Chondrocyte (in vitro differentiated cells): ENCODE measurements at regions not wholly inside any gene's neighbourhood (a gene's known extent, or its start where the extent isn't known, plus 50 kb on each side); places are given as distances from the start of the nearest gene placed in this dataset.

Experiments
- DNase-seq: peaks from one replicate; pipeline ENCODE4 v3.0.0; 2021; ENCODE audit warnings: mixed read lengths, low spot score
- H3K27ac Mint-ChIP-seq: one replicate; pipeline ENCODE4 v1.8.0; 2021; ENCODE audit warnings: mild to moderate bottlenecking, moderate library complexity, mixed read lengths; ENCODE audit not compliant: unreplicated experiment
- H3K27me3 Mint-ChIP-seq: 2 replicates; pipeline ENCODE4 v1.8.0; 2021; ENCODE audit warnings: low read depth, mixed read lengths
- H3K36me3 Mint-ChIP-seq: 2 replicates; pipeline ENCODE4 v1.8.0; 2021; ENCODE audit warnings: low read depth, mixed read lengths
- H3K4me1 Mint-ChIP-seq: 2 replicates; pipeline ENCODE4 v1.8.0; 2021; ENCODE audit warnings: low read depth, mild to moderate bottlenecking, mixed read lengths
- H3K4me3 Mint-ChIP-seq: one replicate; pipeline ENCODE4 v1.8.0; 2021; ENCODE audit warnings: mild to moderate bottlenecking, moderate library complexity, mixed read lengths; ENCODE audit not compliant: unreplicated experiment
- H3K9me3 Mint-ChIP-seq: 2 replicates; pipeline ENCODE4 v1.8.0; 2021; ENCODE audit warnings: low read depth, mixed read lengths
- CTCF ChIP-seq: fragments of 200-600 bp; sonication (generic); IDR thresholded peaks from 2 replicates; pipeline ENCODE4 v1.5.0; 2021; ENCODE audit warnings: antibody characterized with exemption, mild to moderate bottlenecking, moderate library complexity

GRCh38 chr4:100588076-100588475 lies 70.3 kb upstream of the EMCN start:
- H3K27ac Mint-ChIP-seq, result no peak overlapping the region
- H3K9me3 Mint-ChIP-seq, result no peaks in the 10 kb centered on the region
- no peak for TF ChIP-seq CTCF
- no peak for DNase-seq
- H3K4me1 Mint-ChIP-seq, result no peaks in the 10 kb centered on the region
- H3K4me3 Mint-ChIP-seq, result no peak overlapping the region
- peaks cover 22% of the 10 kb centered on the region for H3K27me3 Mint-ChIP-seq
- peaks cover 1% of the 10 kb centered on the region for H3K36me3 Mint-ChIP-seq

- no peak for DNase-seq
- peaks cover 2% of the 10 kb centered on the region for H3K9me3 Mint-ChIP-seq
- H3K36me3 Mint-ChIP-seq, result no peaks in the 10 kb centered on the region
- peaks cover 5% of the 10 kb centered on the region for H3K27me3 Mint-ChIP-seq
- H3K4me3 Mint-ChIP-seq, result no peak overlapping the region
- peaks cover 4% of the 10 kb centered on the region for H3K4me1 Mint-ChIP-seq
- no peak overlapping the region for H3K27ac Mint-ChIP-seq
- no peak for TF ChIP-seq CTCF
Measured at GRCh38 chr4:100582146-100582545, 64.3 kb upstream of the EMCN start.

GRCh38 chr4:100581337-100581736 lies 63.5 kb upstream of the EMCN start:
- Mint-ChIP-seq H3K36me3 (no peaks in the 10 kb centered on the region), H3K27me3 (peaks cover 5% of the 10 kb centered on the region), H3K4me1 (peaks cover 4% of the 10 kb centered on the region), H3K27ac (no peak overlapping the region), H3K9me3 (peaks cover 2% of the 10 kb centered on the region), H3K4me3 (no peak overlapping the region)
- no peak for TF ChIP-seq CTCF
- DNase-seq, result no peak

GRCh38 chr4:100576570-100576969 lies 58.7 kb upstream of the EMCN start:
- H3K9me3 Mint-ChIP-seq, result peaks cover 2% of the 10 kb centered on the region
- H3K27ac Mint-ChIP-seq, result no peak overlapping the region
- H3K27me3 Mint-ChIP-seq, result peaks cover 14% of the 10 kb centered on the region
- H3K36me3 Mint-ChIP-seq, result no peaks in the 10 kb centered on the region
- no peak for TF ChIP-seq CTCF
- no peak for DNase-seq
- H3K4me1 Mint-ChIP-seq, result no peaks in the 10 kb centered on the region
- no peak overlapping the region for H3K4me3 Mint-ChIP-seq

GRCh38 chr4:100574607-100575006 lies 56.8 kb upstream of the EMCN start:
- no peak for DNase-seq
- no peak for TF ChIP-seq CTCF
- no peak overlapping the region for H3K4me3 Mint-ChIP-seq
- H3K27ac Mint-ChIP-seq, result no peak overlapping the region
- H3K4me1 Mint-ChIP-seq, result no peaks in the 10 kb centered on the region
- H3K27me3 Mint-ChIP-seq, result peaks cover 20% of the 10 kb centered on the region
- no peaks in the 10 kb centered on the region for H3K36me3 Mint-ChIP-seq
- no peaks in the 10 kb centered on the region for H3K9me3 Mint-ChIP-seq
